Thyroid gland (tissue), 4 donors: ENCODE measurements at regions not wholly inside any gene's neighbourhood (a gene's known extent, or its start where the extent isn't known, plus 50 kb on each side); places are given as distances from the start of the nearest gene placed in this dataset.

Source experiments
- POLR2A ChIP-seq, 2 donors: fragments of 450-650 bp; IDR thresholded peaks; one replicate each; pipeline ENCODE4 v1.6.1; 2017; ENCODE audit warnings: antibody characterized with exemption in 2 of 2, mild to moderate bottlenecking in 2 of 2, moderate library complexity in 1 of 2
- TF ChIP-seq, protein P1 (sequence below), 6 experiments: fragments of 200-600 bp in 3 of 6; fragments of 450-650 bp in 3 of 6; sonication (generic) in 3 of 6; IDR thresholded peaks; one replicate each; pipeline ENCODE4 v1.5.1; 2016 to 2019; ENCODE audit warnings: antibody characterized with exemption in 6 of 6, mild to moderate bottlenecking in 2 of 6, inconsistent platforms in 1 of 6, moderate library complexity in 1 of 6

DNA sequence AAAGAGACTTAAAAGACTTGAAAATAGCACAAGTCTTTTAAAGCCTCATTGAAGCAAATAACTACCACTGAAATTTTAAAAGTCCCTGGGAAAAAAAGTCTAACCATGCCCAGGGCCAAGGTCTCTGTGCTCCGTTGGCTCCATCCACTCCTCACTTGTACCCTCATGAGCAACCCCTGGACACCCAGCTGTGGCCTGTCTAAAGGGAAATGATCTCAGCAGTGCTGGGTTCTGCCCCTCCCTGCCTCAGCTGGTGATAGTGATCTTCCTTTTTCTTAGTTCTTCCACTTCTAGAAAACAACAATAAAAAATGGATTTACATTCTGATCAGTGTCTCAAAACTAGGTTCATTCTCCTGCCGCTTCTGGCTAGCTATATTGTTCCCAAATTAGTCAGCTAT, 423.5 kb upstream of the ADAMTS5 start:
- TF ChIP-seq, protein P1, sequence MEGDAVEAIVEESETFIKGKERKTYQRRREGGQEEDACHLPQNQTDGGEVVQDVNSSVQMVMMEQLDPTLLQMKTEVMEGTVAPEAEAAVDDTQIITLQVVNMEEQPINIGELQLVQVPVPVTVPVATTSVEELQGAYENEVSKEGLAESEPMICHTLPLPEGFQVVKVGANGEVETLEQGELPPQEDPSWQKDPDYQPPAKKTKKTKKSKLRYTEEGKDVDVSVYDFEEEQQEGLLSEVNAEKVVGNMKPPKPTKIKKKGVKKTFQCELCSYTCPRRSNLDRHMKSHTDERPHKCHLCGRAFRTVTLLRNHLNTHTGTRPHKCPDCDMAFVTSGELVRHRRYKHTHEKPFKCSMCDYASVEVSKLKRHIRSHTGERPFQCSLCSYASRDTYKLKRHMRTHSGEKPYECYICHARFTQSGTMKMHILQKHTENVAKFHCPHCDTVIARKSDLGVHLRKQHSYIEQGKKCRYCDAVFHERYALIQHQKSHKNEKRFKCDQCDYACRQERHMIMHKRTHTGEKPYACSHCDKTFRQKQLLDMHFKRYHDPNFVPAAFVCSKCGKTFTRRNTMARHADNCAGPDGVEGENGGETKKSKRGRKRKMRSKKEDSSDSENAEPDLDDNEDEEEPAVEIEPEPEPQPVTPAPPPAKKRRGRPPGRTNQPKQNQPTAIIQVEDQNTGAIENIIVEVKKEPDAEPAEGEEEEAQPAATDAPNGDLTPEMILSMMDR (IDR thresholded peaks at IDR 0.05) = no peak
- TF ChIP-seq POLR2A (IDR thresholded peaks at IDR 0.05) = no peak
